ENCODE measurements at regions not wholly inside any gene's neighbourhood (a gene's known extent, or its start where the extent isn't known, plus 50 kb on each side); places are given as distances from the start of the nearest gene placed in this dataset.
"Not testable (repeated sequence)": the region's sequence is repeated elsewhere in the genome, so short reads cannot be mapped to it uniquely, and the experiment has no call there.

DNA sequence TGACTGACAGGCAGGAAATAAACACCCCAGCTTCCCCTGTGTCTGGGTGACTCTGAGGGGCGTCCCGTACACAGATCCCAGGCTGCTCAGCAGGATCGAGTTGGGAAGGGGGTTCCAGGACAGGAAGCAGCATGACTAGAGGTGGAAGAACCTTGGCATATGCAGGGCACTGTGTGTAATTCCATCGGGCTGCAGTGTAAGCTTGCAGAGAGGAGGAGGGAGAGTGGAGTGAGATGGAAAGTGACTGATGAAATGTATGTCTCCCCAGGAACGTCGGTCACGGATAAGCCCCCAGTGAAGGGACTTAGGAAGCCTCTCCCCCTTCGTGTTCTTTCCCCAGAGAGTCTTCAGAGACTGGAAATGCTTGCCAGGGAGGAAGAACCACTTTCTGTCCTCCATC lies 198.4 kb upstream of the SULF2 start:
- not testable (repeated sequence) for DNase-seq (ENCODE audit: low spot score)

DNA sequence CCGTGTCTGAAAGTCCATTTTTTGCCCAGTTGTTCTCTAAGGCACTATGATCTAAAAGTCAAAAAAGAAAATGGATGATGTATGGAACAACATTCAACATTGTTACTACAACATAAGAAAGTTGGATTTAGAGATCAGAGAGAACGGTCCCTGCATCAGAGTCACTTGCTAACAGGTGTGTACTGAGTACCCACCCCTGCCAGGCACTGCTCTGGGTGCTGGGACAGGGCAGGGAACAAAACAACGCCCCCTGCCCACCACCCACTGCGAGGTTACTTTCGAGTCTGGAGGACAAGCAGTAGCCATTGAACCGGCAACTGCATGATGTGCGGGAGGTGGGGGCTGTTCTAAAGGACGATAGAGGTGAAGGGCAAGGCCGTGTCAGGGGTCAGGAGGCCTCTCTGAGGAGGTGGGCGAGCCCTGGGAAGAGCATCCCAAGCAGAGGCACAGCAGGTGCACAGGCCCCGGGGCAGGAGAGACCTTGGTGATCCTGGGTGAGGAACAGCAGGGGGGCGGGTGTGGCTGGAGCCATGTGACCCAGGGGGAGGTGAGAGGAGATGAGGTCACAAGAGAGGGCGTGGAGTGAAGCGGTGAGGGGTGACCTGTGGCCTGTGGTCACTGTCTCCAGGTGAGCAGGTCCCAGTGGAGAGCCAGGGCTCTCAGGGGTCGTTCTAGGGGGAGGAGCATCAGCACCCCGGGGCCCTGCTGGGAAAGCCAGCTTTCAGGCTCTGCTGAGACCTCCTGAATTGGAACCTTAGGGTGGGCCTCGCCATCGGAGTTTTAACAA lies 197.5 kb upstream of the SULF2 start:
- DNase-seq (ENCODE audit: low spot score), result no peak

DNA sequence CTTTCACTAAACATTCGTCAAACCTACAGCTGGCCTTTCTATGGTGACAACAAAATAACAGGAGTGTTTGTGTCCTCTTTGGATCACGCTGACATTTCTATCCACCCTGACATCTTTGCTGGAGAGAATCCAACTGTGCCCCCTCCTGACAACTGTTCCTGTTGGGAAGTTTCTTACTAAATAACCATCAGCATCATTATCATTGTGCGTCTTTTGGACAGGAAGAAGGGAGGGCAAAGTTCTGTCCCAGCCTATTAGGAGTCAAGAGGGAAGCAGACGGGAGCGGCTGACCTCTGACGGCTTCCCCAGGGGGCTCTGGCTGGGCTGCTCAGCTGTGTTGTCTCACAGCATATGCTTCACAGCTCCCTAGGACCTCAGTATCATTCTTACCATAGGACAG lies 195.9 kb upstream of the SULF2 start:
- DNase-seq (ENCODE audit: low spot score), result no peak

DNA sequence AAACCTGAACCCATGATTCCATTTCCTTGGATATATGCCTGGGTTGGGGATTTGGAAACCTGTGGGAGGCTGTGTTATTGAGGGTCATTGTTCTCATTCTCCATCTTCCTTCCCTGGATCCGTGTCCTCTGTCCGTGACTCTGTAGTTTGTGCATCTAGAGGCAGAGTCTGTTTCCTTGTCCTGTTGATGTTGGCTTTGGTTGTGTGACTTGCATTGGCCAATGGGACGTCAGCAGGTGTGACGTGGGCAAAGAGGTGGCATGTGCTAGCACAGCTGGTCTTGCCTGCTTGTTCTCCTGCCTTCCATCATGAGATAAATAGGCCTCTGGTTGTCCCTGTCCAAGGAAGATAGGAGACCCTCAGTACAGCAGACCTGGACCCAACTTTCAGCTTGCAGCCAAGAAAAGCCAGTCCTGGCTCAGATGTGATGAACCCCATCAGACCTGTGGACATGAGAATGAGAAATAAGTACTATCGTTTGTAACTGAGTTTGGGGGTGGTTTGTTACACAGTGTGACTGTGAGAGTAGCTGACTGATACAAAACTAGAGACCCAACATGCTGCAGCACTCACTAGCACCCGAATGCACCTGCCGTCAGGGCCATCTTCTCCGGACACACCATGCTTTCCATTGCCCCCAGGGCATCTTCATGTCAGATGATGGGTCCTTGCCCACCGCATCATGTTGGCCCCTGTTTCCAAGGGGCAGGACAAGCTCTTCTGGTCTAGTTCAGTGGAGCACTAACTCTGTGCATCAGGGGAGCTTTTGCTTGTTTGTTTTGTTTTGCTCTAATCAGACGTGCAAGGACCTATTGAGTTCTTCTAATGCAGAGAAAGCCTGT lies 195.3 kb upstream of the SULF2 start:
- DNase-seq (ENCODE audit: low spot score), result no peak

DNA sequence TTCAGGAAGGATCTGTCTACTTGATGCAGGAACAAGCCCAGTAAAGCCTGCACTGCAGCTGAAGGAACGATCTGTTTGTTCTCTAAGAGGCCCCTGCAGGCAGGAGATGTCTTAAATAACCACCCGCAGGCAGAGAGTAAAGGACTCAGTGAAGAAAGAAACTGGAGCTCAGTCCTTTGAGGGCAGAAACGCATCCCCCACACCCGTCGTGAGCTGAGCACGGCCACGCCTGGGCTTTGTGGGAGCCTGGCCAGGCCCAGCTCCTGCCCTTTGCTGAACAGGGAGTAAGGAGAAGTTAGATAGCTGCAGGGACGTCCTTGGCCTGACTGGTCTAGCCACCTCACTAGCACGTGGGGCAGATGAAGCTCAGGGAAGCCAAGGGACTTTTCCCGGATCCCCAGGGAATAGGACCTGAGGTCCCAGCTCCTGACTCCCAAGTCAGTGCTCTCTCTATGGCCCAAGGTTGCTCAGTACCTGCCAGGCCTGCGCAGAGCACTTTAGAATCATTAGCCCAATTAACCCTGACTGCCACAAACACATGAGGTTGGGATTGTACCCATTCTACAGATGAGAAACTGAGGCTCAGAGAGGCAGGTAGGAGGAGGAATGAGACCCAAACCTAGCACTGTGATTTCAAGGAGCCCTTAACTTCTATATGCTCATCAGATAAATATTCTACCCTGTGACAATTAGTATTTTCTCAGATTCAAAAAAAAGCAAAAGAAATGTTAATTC lies 194.2 kb upstream of the SULF2 start:
- not testable (repeated sequence) for DNase-seq (ENCODE audit: low spot score)

DNA sequence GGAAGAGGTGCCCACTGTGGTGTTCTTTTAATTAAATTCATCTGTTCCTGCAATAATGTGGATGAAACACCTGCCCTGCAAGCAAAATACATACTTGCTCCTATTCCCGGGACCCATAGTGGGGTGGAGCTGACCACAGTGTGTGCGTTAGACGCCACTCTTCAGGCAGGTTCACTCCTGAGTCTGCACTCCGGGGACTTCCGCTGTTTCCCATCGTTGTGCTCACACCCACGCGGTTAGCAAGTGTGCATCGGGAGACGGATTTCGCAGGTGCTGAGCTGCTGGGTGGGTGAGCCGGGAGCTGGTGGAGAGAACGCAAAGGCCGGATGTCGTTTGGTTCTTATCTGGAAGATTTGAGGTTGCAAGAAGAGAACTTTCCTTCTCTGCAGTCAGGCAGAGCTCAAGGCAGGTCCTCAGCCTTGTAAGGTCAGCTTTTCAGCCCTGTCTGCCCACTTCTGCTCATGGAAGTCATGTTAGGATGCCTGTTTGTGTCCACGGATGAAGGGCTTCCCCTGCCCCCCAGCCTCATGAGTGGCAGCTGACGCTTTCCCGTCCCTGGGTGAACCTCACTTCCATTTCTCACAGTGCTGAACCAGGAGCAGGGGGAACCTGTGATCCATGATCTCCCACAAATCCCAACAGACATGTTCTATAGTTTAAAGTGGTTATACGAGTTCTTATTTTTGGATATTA lies 193.3 kb upstream of the SULF2 start:
- DNase-seq (ENCODE audit: low spot score), result not testable (repeated sequence)

- DNase-seq (ENCODE audit: low spot score), result not testable (repeated sequence)
These were observed 192.5 kb upstream of the SULF2 start for GRCh38 chr20:47977789-47978252.

GRCh38 chr20:47977017-47977788 lies 191.9 kb upstream of the SULF2 start:
- not testable (repeated sequence) for DNase-seq (ENCODE audit: low spot score)

- no peak for DNase-seq (ENCODE audit: low spot score)
These were observed 189.1 kb upstream of the SULF2 start for GRCh38 chr20:47974234-47974878.

DNA sequence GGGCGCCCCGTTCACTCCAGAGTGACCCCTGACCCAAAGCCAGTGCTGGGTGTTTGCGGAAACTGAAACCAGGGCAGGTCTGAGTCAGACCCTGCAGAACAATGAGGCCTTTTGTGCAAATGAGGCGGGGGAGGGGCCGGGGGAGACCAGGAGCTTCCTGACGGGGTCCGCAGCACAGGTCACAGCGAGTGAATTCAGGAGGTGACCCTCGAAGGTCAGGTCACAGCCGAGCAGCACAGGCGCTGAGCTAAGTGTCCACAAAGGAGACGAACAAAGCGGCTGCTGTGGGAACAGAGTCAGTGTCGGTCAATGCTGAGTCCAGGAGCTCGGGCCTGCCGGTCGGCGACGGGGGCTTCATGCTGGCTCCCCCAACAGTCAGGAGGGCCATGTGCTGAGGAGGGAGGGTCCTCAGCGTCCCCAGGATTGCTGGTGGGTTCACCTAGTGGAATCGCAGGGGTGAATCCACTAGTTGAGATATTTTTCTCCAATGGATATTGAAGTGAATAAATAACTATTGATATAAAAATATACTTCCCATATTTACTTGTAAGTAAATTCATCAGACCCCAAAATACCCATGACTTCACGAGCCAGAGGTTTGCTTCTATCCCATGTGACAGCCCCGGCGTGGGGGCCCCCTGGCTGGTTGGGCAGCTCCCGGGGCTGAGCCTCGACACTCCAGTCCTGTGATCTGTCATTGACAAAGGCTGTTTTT lies 188.4 kb upstream of the SULF2 start:
- peak; percentile 56 for DNase-seq (ENCODE audit: low spot score)

DNA sequence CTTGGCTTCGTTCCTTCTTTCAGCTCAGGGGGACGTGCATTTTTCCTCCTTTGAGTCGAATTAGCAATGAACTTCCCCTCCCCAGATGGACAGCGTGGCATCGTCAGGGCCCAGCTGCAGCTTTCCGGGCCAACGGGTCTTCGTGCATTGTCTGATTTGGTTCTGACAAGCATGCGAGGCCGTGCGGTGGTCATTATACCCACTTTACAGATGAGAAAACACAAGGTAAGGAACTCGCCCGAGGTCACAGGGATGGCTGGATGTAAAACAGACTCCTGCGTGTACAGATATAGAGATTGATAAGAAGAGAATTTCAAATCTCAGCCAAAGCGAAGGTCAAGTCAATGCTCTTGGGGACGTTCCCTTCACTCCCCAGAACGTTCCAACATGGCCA lies 187.6 kb upstream of the SULF2 start:
- DNase-seq (ENCODE audit: low spot score), result no peak

DNA sequence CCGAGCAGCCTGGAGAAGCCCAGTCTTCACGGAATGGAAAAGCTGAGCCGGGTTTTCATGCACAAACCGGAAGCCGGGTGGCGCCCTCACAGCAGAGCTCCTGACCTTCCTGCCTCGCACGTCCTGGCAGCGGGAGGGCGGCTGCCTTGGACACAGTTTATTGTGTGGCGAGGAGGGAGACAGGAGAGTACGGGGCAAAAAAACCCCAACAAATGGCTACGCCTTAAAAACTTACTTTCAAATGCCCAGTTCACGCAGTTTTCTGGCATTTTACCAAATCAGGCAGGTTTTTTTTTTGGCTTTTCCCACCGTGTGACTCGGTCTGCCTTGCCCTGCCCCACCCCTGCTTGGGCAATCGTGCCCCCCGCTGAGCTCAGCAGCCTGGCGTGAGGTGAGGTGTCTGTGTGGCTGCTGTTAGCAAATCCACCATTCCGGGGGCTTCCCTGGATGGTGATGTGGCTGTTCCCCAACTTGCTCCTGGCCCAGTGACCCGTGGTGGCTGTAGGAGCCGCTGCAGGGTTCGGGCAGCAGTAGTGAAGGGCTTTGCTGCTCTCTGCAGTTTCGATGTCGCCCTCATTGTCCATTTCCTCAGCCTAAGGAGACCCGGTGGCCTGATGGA lies 187.1 kb upstream of the SULF2 start:
- DNase-seq (ENCODE audit: low spot score), result not testable (repeated sequence)

GRCh38 chr20:47971058-47971791 lies 185.9 kb upstream of the SULF2 start:
- no peak for DNase-seq (ENCODE audit: low spot score)

DNA sequence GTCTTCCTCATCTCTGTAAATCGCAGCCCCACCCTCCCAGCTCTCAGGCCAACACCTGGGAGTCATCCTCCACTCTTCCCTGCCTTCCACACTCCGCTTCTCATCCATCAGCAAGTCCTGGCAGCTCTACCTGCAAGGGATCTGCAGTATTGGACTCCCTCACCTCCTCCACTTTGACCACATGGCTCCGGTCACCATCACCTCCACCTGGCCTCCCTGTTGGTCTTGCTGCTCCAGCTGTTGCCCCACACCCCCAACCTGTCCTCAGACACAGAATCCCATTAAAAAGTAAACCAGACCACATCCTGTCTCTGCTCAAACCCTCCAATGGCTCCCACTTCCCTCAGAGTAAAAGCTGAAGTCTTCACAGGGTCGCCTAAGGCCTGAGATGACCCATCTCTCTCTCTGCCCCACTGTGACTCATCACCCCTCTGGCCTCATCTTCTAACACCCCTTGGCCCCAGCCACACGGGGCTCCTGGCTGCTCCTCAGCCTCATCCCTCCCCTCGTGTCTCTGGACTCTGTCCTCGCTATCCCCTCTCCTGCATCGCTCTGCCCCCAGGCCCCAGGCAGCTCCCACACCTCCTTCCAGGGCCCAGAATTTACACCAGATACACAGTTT lies 185.1 kb upstream of the SULF2 start:
- no peak for DNase-seq (ENCODE audit: low spot score)

DNA sequence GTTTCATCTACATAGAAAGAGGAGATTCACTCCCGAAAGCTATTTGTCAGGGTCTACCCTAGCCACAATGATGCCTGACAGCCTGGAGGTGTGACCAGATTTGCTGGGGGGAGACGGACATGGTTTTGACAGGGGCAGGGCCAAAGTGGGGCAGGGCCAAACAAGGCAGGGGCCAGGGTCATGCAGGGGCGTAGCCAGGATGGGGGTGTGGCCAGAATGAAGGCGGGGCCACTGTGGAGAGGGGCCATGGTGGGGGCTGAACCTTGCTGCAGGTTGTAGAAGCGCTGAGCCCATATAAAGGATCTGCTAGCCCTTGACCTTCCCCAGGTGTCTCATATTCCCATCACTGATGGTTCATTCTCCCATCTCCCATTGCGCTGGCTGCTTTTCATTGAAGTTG lies 184.1 kb upstream of the SULF2 start:
- no peak for DNase-seq (ENCODE audit: low spot score)

DNA sequence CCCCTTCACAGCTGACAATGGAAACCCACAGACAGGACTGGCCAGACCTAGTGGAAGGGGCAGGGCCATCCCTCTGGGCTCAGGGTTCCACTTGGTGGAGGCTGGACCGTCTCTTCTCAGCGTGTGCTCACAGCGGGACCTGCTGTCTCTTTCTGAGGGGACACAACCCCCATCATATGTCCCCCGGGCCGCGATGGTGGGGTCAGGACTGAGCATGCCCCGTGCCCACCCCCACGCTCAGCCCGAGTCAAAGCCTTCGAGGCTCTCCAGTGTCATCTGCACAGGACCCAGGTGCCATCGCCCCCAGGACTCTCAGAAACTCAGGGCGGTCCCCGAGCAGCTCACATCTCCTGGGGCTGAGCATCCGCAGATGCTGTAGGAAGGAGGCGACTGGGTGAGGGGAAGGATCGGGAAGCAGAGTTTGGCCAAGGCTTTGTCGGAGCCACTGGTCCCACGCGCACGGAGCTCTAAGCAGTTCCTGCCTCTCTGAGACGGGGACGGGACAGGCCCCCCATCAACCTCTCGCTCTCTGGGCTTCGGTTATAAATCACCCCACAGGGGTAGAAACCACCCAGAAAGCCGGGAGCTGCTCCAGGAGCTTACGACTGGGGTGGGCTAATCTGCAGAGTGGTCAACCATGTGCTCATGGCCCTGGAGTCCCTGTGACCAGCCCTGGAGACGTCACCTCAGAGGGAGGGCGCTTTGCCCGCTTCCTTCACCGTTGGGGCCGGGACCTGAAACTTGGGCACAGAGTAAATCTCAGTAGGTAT lies 183.4 kb upstream of the SULF2 start:
- DNase-seq (ENCODE audit: low spot score), result no peak

DNA sequence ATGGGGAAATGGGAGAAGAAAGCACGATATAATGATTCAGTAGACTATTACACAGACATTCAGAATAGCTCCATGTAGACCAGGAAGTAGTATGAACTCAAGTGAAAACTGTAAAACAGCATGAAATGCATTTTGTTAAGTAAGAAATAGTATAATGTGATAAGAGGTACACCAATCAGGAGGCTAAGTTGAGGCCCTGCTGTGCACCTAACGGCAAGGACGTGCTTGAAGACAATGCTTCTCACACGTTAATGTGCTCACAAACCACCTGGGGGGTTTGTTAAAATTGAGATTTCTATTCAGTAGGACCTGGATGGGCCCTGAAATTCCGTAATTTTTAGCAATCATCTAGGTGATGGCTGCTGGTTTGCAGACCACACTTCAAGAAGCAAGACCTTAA lies 178.9 kb upstream of the SULF2 start:
- DNase-seq (ENCODE audit: low spot score), result no peak

GRCh38 chr20:47963022-47963421 lies 177.7 kb upstream of the SULF2 start:
- DNase-seq (ENCODE audit: low spot score), result no peak

Measured in COLO829 (cell line).